HEK293 (cell line): ENCODE measurements at regions not wholly inside any gene's neighbourhood (a gene's known extent, or its start where the extent isn't known, plus 50 kb on each side); places are given as distances from the start of the nearest gene placed in this dataset.

Experiments used
- CTCF ChIA-PET: fragments of 350-600 bp; formaldehyde crosslinking; extraction: SDS; loops from one replicate; lab custom pipeline; 2021; ENCODE audit warnings: antibody characterized with exemption; lab: Yijun Ruan, JAX
- POLR2A ChIA-PET: fragments of 300-600 bp; formaldehyde crosslinking; extraction: SDS; loops from one replicate; lab custom pipeline; 2020; ENCODE audit warnings: antibody characterized with exemption, inconsistent platforms; lab: Yijun Ruan, JAX
- H3K27ac ChIP-seq: fragments of 200-500 bp; sonication (Bioruptor generic); 2 replicates; pipeline ENCODE4 v1.5.1; 2014; ENCODE audit warnings: low read depth, low read length, control low read depth, inconsistent platforms; ENCODE audit errors: extremely low read depth
- H3K36me3 ChIP-seq, 2 experiments: fragments of 200-500 bp in 1 of 2; sonication (Bioruptor generic) in 1 of 2; 1 replicate in 1 of 2; 2 replicates in 1 of 2; pipeline ENCODE4 v1.5.1; 2014 to 2017; ENCODE audit warnings: inconsistent platforms in 2 of 2, low read length in 2 of 2; ENCODE audit not compliant: control insufficient read depth in 2 of 2, insufficient read depth in 1 of 2
- H3K4me1 ChIP-seq: fragments of 200-500 bp; sonication (Bioruptor generic); 2 replicates; pipeline ENCODE4 v1.5.1; 2014; ENCODE audit warnings: mild to moderate bottlenecking, low read length, inconsistent platforms; ENCODE audit not compliant: control insufficient read depth, insufficient read depth
- H3K4me3 ChIP-seq: 2 replicates; pipeline ENCODE4 v1.5.1; 2011; ENCODE audit warnings: low read depth, mild to moderate bottlenecking, control low read depth, low read length, moderate library complexity
- H3K9me3 ChIP-seq: fragments of 200-500 bp; sonication (Bioruptor generic); 2 replicates; pipeline ENCODE4 v1.5.1; 2014; ENCODE audit warnings: low read depth, low read length, inconsistent platforms; ENCODE audit not compliant: control insufficient read depth, insufficient read depth
- CTCF ChIP-seq: fragments of 450-650 bp; formaldehyde crosslinking; IDR thresholded peaks from 2 replicates; pipeline ENCODE4 v1.5.1; 2016; ENCODE audit warnings: missing biosample characterization, missing genetic modification characterization
- PBX3 ChIP-seq: sonication (generic); formaldehyde crosslinking; IDR thresholded peaks from 2 replicates; pipeline ENCODE4 v1.8.1; 2022; ENCODE audit warnings: mild to moderate bottlenecking, moderate library complexity, missing genetic modification reagents
- SALL2 ChIP-seq: fragments of 450-650 bp; formaldehyde crosslinking; IDR thresholded peaks from 2 replicates; pipeline ENCODE4 v1.5.0; 2017; ENCODE audit warnings: missing biosample characterization, mild to moderate bottlenecking, missing genetic modification characterization, borderline replicate concordance
- ZBTB1 ChIP-seq: fragments of 450-650 bp; formaldehyde crosslinking; IDR thresholded peaks from 2 replicates; pipeline ENCODE4 v1.5.1; 2016; ENCODE audit warnings: missing biosample characterization, missing genetic modification characterization
- ZBTB17 ChIP-seq: fragments of 450-650 bp; formaldehyde crosslinking; IDR thresholded peaks from 2 replicates; pipeline ENCODE4 v1.5.1; 2016; ENCODE audit warnings: missing biosample characterization, missing genetic modification characterization
- ZNF112 ChIP-seq: fragments of 450-650 bp; formaldehyde crosslinking; IDR thresholded peaks from 2 replicates; pipeline ENCODE4 v1.5.0; 2017; ENCODE audit warnings: missing biosample characterization, missing genetic modification characterization
- ZNF121 ChIP-seq: fragments of 450-650 bp; formaldehyde crosslinking; IDR thresholded peaks from 2 replicates; pipeline ENCODE4 v1.5.1; 2016; ENCODE audit warnings: missing biosample characterization, missing genetic modification characterization
- ZNF19 ChIP-seq: fragments of 450-650 bp; formaldehyde crosslinking; IDR thresholded peaks from 2 replicates; pipeline ENCODE4; 2016; ENCODE audit warnings: missing biosample characterization, missing genetic modification characterization, low read depth
- ZNF214 ChIP-seq: fragments of 450-650 bp; formaldehyde crosslinking; IDR thresholded peaks from 2 replicates; pipeline ENCODE4 v1.5.1; 2017; ENCODE audit warnings: missing biosample characterization, mild to moderate bottlenecking, missing genetic modification characterization, borderline replicate concordance
- ZNF302 ChIP-seq: fragments of 450-650 bp; formaldehyde crosslinking; IDR thresholded peaks from 2 replicates; pipeline ENCODE4 v1.5.1; 2016; ENCODE audit warnings: missing biosample characterization, missing genetic modification characterization, low read depth
- ZNF548 ChIP-seq: fragments of 450-650 bp; formaldehyde crosslinking; IDR thresholded peaks from 2 replicates; pipeline ENCODE4 v1.5.1; 2016; ENCODE audit warnings: missing biosample characterization, missing genetic modification characterization
- TF ChIP-seq, protein P1 (sequence below): fragments of 450-650 bp; formaldehyde crosslinking; IDR thresholded peaks from 2 replicates; pipeline ENCODE4 v1.5.1; 2016; ENCODE audit warnings: missing biosample characterization, missing genetic modification characterization, borderline replicate concordance
- TF ChIP-seq, protein P2 (sequence below): fragments of 450-650 bp; formaldehyde crosslinking; IDR thresholded peaks from 2 replicates; pipeline ENCODE4 v1.5.1; 2016; ENCODE audit warnings: missing biosample characterization, missing genetic modification characterization
- TF ChIP-seq, protein P3 (sequence below): fragments of 450-650 bp; formaldehyde crosslinking; IDR thresholded peaks from 2 replicates; pipeline ENCODE4 v1.5.1; 2017; ENCODE audit warnings: missing biosample characterization, missing genetic modification characterization

DNA sequence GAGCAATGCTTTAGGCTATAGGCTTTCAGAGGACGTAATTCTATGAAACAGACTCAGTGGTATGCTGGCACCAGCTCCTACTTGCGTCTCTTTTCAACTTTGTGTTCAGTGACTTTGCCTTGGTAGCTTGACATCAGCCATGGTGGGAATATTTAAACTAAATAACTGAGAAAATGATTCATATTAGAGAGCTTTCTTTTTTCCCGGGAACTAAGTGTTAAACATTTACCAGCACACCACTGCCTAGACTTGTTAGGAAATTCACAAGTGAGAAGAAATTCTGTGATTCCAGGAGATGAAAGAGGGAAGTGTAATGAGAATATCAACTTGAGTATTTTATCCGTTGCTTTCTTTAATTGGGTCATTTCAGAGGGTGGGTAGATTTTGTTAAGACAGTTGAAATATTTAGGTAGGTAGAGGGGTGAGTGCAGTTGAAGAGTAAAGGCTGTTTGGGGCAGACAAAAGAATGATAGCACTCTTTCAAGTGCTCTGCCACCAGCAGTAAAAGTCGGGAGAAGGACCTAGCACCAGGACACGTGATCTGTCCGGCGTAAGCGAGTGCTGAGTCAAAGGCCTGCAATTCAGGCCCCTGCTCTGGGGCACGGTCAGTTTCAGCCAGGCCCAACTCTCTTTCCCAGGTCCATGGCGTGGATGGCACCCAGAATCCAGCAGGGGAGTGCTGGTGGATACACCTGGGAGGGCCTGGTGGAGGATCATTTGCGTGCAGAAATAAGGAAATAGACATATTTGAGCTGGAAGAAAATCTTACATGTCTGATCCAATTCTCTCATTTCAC, 206.3 kb downstream of the SNX10 start:
- TF ChIP-seq ZNF112 (tag by site-specific recombination) (no peak), ZNF302 (no peak), PBX3 (CRISPR knock-in tag) (no peak), ZBTB17 (tag by site-specific recombination) (no peak), ZNF548 (tag by site-specific recombination) (no peak), ZNF214 (tag by site-specific recombination) (no peak), CTCF (tag by site-specific recombination) (no peak)
- TF ChIP-seq, protein P1, sequence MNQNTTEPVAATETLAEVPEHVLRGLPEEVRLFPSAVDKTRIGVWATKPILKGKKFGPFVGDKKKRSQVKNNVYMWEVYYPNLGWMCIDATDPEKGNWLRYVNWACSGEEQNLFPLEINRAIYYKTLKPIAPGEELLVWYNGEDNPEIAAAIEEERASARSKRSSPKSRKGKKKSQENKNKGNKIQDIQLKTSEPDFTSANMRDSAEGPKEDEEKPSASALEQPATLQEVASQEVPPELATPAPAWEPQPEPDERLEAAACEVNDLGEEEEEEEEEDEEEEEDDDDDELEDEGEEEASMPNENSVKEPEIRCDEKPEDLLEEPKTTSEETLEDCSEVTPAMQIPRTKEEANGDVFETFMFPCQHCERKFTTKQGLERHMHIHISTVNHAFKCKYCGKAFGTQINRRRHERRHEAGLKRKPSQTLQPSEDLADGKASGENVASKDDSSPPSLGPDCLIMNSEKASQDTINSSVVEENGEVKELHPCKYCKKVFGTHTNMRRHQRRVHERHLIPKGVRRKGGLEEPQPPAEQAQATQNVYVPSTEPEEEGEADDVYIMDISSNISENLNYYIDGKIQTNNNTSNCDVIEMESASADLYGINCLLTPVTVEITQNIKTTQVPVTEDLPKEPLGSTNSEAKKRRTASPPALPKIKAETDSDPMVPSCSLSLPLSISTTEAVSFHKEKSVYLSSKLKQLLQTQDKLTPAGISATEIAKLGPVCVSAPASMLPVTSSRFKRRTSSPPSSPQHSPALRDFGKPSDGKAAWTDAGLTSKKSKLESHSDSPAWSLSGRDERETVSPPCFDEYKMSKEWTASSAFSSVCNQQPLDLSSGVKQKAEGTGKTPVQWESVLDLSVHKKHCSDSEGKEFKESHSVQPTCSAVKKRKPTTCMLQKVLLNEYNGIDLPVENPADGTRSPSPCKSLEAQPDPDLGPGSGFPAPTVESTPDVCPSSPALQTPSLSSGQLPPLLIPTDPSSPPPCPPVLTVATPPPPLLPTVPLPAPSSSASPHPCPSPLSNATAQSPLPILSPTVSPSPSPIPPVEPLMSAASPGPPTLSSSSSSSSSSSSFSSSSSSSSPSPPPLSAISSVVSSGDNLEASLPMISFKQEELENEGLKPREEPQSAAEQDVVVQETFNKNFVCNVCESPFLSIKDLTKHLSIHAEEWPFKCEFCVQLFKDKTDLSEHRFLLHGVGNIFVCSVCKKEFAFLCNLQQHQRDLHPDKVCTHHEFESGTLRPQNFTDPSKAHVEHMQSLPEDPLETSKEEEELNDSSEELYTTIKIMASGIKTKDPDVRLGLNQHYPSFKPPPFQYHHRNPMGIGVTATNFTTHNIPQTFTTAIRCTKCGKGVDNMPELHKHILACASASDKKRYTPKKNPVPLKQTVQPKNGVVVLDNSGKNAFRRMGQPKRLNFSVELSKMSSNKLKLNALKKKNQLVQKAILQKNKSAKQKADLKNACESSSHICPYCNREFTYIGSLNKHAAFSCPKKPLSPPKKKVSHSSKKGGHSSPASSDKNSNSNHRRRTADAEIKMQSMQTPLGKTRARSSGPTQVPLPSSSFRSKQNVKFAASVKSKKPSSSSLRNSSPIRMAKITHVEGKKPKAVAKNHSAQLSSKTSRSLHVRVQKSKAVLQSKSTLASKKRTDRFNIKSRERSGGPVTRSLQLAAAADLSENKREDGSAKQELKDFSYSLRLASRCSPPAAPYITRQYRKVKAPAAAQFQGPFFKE (tag by site-specific recombination) = no peak
- TF ChIP-seq, protein P2, sequence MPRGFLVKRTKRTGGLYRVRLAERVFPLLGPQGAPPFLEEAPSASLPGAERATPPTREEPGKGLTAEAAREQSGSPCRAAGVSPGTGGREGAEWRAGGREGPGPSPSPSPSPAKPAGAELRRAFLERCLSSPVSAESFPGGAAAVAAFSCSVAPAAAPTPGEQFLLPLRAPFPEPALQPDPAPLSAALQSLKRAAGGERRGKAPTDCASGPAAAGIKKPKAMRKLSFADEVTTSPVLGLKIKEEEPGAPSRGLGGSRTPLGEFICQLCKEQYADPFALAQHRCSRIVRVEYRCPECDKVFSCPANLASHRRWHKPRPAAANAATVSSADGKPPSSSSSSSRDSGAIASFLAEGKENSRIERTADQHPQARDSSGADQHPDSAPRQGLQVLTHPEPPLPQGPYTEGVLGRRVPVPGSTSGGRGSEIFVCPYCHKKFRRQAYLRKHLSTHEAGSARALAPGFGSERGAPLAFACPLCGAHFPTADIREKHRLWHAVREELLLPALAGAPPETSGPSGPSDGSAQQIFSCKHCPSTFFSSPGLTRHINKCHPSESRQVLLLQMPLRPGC = no peak
- H3K4me1 ChIP-seq = peaks cover under 1% of the 10 kb centered on the region; the same call in 1 of the 2 replicates
- no peak overlapping the region for H3K27ac ChIP-seq
- CTCF ChIA-PET = interaction anchor here (0.7 to 1.6 kb wide), 4 partner anchors 9 to 128 kb away, joined by 3 to 5 read pairs (median 4); no protein-coding TSS in a partner anchor
- POLR2A ChIA-PET = no interaction called here
- no peaks in the 10 kb centered on the region for H3K36me3 ChIP-seq
- no peaks in the 10 kb centered on the region for H3K9me3 ChIP-seq
- no peak overlapping the region for H3K4me3 ChIP-seq

GRCh38 chr7:26499315-26499897, 207.7 kb downstream of the SNX10 start:
- TF ChIP-seq ZNF121 (no peak), SALL2 (tag by site-specific recombination) (no peak), ZBTB1 (no peak), ZNF19 (tag by site-specific recombination) (no peak)
- TF ChIP-seq, protein P3, sequence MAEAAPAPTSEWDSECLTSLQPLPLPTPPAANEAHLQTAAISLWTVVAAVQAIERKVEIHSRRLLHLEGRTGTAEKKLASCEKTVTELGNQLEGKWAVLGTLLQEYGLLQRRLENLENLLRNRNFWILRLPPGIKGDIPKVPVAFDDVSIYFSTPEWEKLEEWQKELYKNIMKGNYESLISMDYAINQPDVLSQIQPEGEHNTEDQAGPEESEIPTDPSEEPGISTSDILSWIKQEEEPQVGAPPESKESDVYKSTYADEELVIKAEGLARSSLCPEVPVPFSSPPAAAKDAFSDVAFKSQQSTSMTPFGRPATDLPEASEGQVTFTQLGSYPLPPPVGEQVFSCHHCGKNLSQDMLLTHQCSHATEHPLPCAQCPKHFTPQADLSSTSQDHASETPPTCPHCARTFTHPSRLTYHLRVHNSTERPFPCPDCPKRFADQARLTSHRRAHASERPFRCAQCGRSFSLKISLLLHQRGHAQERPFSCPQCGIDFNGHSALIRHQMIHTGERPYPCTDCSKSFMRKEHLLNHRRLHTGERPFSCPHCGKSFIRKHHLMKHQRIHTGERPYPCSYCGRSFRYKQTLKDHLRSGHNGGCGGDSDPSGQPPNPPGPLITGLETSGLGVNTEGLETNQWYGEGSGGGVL = no peak
- H3K9me3 ChIP-seq = no peaks in the 10 kb centered on the region
- H3K36me3 ChIP-seq = no peaks in the 10 kb centered on the region
- no peak overlapping the region for H3K4me3 ChIP-seq
- CTCF ChIA-PET = interaction anchor here (0.7 to 1.4 kb wide), 3 partner anchors 127 to 421 kb away, joined by 3 to 6 read pairs (median 4); no protein-coding TSS in a partner anchor
- no peak overlapping the region for H3K27ac ChIP-seq
- POLR2A ChIA-PET = no interaction called here
- H3K4me1 ChIP-seq = no peaks in the 10 kb centered on the region
